BE2C (cell line): ENCODE measurements at regions not wholly inside any gene's neighbourhood (a gene's known extent, or its start where the extent isn't known, plus 50 kb on each side); places are given as distances from the start of the nearest gene placed in this dataset.
"Not testable (repeated sequence)": the region's sequence is repeated elsewhere in the genome, so short reads cannot be mapped to it uniquely, and the experiment has no call there.

Experiments
- DNase-seq: peaks from one replicate; pipeline ENCODE4 v3.0.0-alpha.2; 2020
- H3K27me3 ChIP-seq: fragments of 250-450 bp; sonication (Bioruptor Pico); 2 replicates; pipeline ENCODE4 v1.5.1; 2020; ENCODE audit warnings: mild to moderate bottlenecking
- H3K36me3 ChIP-seq: fragments of 250-450 bp; sonication (Bioruptor Pico); 2 replicates; pipeline ENCODE4 v1.5.1; 2020; ENCODE audit warnings: mild to moderate bottlenecking
- H3K4me1 ChIP-seq: fragments of 250-450 bp; sonication (Bioruptor Pico); 2 replicates; pipeline ENCODE4 v1.5.1; 2020
- H3K4me3 ChIP-seq: 2 replicates; pipeline ENCODE4 v1.5.1; 2011; ENCODE audit warnings: low read depth, low read length
- H3K9me3 ChIP-seq: fragments of 250-450 bp; sonication (Bioruptor Pico); 2 replicates; pipeline ENCODE4 v1.5.1; 2020
- CTCF ChIP-seq: IDR thresholded peaks from 2 replicates; pipeline ENCODE4 v1.5.1; 2012; ENCODE audit warnings: mild to moderate bottlenecking, low read depth, low read length

- H3K4me3 ChIP-seq, H3K36me3 ChIP-seq, H3K4me1 ChIP-seq, H3K9me3 ChIP-seq, DNase-seq, H3K27me3 ChIP-seq: not testable (repeated sequence)
These were observed 54.7 kb upstream of the NBPF15 start for GRCh38 chr1:144516172-144516571.

GRCh38 chr1:144516906-144517305 is 55.4 kb upstream of the NBPF15 start:
- not testable (repeated sequence) for H3K4me1 ChIP-seq, DNase-seq, H3K4me3 ChIP-seq, H3K27me3 ChIP-seq, H3K9me3 ChIP-seq, H3K36me3 ChIP-seq

- H3K4me1 ChIP-seq, DNase-seq, H3K4me3 ChIP-seq, H3K36me3 ChIP-seq, H3K9me3 ChIP-seq, H3K27me3 ChIP-seq: not testable (repeated sequence)
These were observed 57.0 kb upstream of the NBPF15 start for GRCh38 chr1:144518439-144518838.

GRCh38 chr1:144519528-144520189 is 58.2 kb upstream of the NBPF15 start:
- not testable (repeated sequence) for H3K4me3 ChIP-seq, DNase-seq, H3K9me3 ChIP-seq

GRCh38 chr1:144523661-144524407 is 62.4 kb upstream of the NBPF15 start:
- H3K36me3 ChIP-seq, H3K4me1 ChIP-seq, H3K9me3 ChIP-seq, H3K27me3 ChIP-seq: not testable (repeated sequence)
- DNase-seq, result peak; percentile 89
- H3K4me3 ChIP-seq, result peak overlapping the region; percentile 49

More at GRCh38 chr1:144519528-144520189, 58.2 kb upstream of the NBPF15 start:
- H3K27me3 ChIP-seq, H3K36me3 ChIP-seq, H3K4me1 ChIP-seq: not testable (repeated sequence)

GRCh38 chr1:144532156-144532607 is 60.5 kb upstream of the PPIAL4F start:
- H3K36me3 ChIP-seq, H3K27me3 ChIP-seq, H3K9me3 ChIP-seq, H3K4me3 ChIP-seq, H3K4me1 ChIP-seq, DNase-seq: not testable (repeated sequence)
- TF ChIP-seq CTCF, result peak; percentile 40

GRCh38 chr1:144533480-144533879 is 59.2 kb upstream of the PPIAL4F start:
- H3K27me3 ChIP-seq, result not testable (repeated sequence)

GRCh38 chr1:144534286-144534685 is 58.4 kb upstream of the PPIAL4F start:
- DNase-seq, H3K36me3 ChIP-seq, H3K27me3 ChIP-seq, H3K9me3 ChIP-seq, H3K4me3 ChIP-seq, H3K4me1 ChIP-seq: not testable (repeated sequence)

More at GRCh38 chr1:144533480-144533879, 59.2 kb upstream of the PPIAL4F start:
- H3K9me3 ChIP-seq, DNase-seq, H3K4me1 ChIP-seq, H3K4me3 ChIP-seq, H3K36me3 ChIP-seq: not testable (repeated sequence)

GRCh38 chr1:144536677-144537076 is 56.0 kb upstream of the PPIAL4F start:
- H3K4me3 ChIP-seq, H3K27me3 ChIP-seq, H3K4me1 ChIP-seq, H3K9me3 ChIP-seq, DNase-seq, H3K36me3 ChIP-seq: not testable (repeated sequence)

- H3K4me3 ChIP-seq, DNase-seq, H3K9me3 ChIP-seq, H3K36me3 ChIP-seq, H3K27me3 ChIP-seq, H3K4me1 ChIP-seq: not testable (repeated sequence)
These were observed 55.5 kb upstream of the PPIAL4F start for GRCh38 chr1:144537234-144537633.

- not testable (repeated sequence) for DNase-seq, H3K27me3 ChIP-seq, H3K9me3 ChIP-seq, H3K4me3 ChIP-seq, H3K36me3 ChIP-seq, H3K4me1 ChIP-seq
These were observed 54.0 kb upstream of the PPIAL4F start for GRCh38 chr1:144538736-144539135.

GRCh38 chr1:144539191-144539960 is 53.3 kb upstream of the PPIAL4F start:
- H3K27me3 ChIP-seq, H3K36me3 ChIP-seq, H3K4me1 ChIP-seq, DNase-seq, H3K9me3 ChIP-seq, H3K4me3 ChIP-seq: not testable (repeated sequence)
